SK-N-SH (cell line): ENCODE measurements at regions not wholly inside any gene's neighbourhood (a gene's known extent, or its start where the extent isn't known, plus 50 kb on each side); places are given as distances from the start of the nearest gene placed in this dataset.

Experiments
- CTCF ChIA-PET: fragments of 300-600, 350-600 bp; formaldehyde crosslinking; extraction: SDS; loops from one replicate; lab custom pipeline; 2021; lab: Yijun Ruan, JAX
- POLR2A ChIA-PET: fragments of 350-600 bp; sonication (Branson Sonifier 250); formaldehyde crosslinking; extraction: SDS; loops from one replicate; lab custom pipeline; 2020; ENCODE audit warnings: antibody characterized with exemption, inconsistent platforms; lab: Yijun Ruan, JAX
- DNase-seq: peaks from one replicate; pipeline ENCODE4 v3.0.0; 2012
- H2AFZ ChIP-seq: fragments of 200-600 bp; sonication (generic); 2 replicates; pipeline ENCODE4 v1.8.1; 2016; ENCODE audit warnings: antibody characterized with exemption, mild to moderate bottlenecking, low read depth
- H3F3A ChIP-seq: fragments of 200-600 bp; sonication (generic); replicated peaks from 2 replicates; pipeline ENCODE3; 2016; ENCODE audit warnings: antibody characterized with exemption, mild to moderate bottlenecking; ENCODE audit not compliant: insufficient read depth
- H3K27ac ChIP-seq, 2 experiments: fragments of 200-500 bp in 1 of 2; fragments of 200-600 bp in 1 of 2; sonication (Bioruptor generic) in 1 of 2; sonication (generic), shearing (Covaris generic) in 1 of 2; 2 replicates each; pipeline versions ENCODE4 v1.5.1 to v1.6.1; 2014 to 2016; ENCODE audit warnings: low read depth in 2 of 2, inconsistent platforms in 1 of 2, low read length in 1 of 2, mild to moderate bottlenecking in 1 of 2, mixed read lengths in 1 of 2
- H3K27me3 ChIP-seq: fragments of 200-600 bp; sonication (generic), shearing (Covaris generic); 2 replicates; pipeline ENCODE4 v1.6.1; 2016; ENCODE audit warnings: mixed run types; ENCODE audit not compliant: insufficient read depth
- H3K36me3 ChIP-seq, 2 experiments: fragments of 200-500 bp in 1 of 2; fragments of 200-600 bp in 1 of 2; sonication (Bioruptor generic) in 1 of 2; sonication (generic) in 1 of 2; replicated peaks in 1 of 2; 2 replicates each; pipeline versions ENCODE3 to v1.5.1; 2014 to 2016; ENCODE audit warnings: low read length in 1 of 2, mild to moderate bottlenecking in 1 of 2; ENCODE audit not compliant: insufficient read depth in 2 of 2, control insufficient read depth in 1 of 2
- H3K4me1 ChIP-seq, 2 experiments: fragments of 200-500 bp in 1 of 2; fragments of 200-600 bp in 1 of 2; sonication (Bioruptor generic) in 1 of 2; sonication (generic), shearing (Covaris generic) in 1 of 2; 2 replicates each; pipeline versions ENCODE4 v1.5.1 to v1.6.1; 2014 to 2016; ENCODE audit warnings: low read depth in 1 of 2, low read length in 1 of 2, mixed run types in 1 of 2; ENCODE audit not compliant: insufficient read depth in 2 of 2, control insufficient read depth in 1 of 2
- H3K4me2 ChIP-seq: fragments of 200-600 bp; sonication (generic), shearing (Covaris generic); 2 replicates; pipeline ENCODE4 v1.6.1; 2017; ENCODE audit warnings: mixed run types
- H3K4me3 ChIP-seq, 2 experiments: fragments of 200-500 bp in 1 of 2; fragments of 200-600 bp in 1 of 2; sonication (Bioruptor generic) in 1 of 2; sonication (generic), shearing (Covaris generic) in 1 of 2; 2 replicates each; pipeline versions ENCODE4 v1.5.1 to v1.8.1; 2014 to 2016; ENCODE audit warnings: low read depth in 2 of 2, inconsistent platforms in 1 of 2, low read length in 1 of 2, mild to moderate bottlenecking in 1 of 2, mixed read lengths in 1 of 2, moderate library complexity in 1 of 2
- H3K79me2 ChIP-seq: fragments of 200-600 bp; sonication (generic); 2 replicates; pipeline ENCODE4 v1.8.1; 2017; ENCODE audit warnings: mild to moderate bottlenecking; ENCODE audit not compliant: insufficient read depth
- H3K9ac ChIP-seq: fragments of 200-600 bp; sonication (generic); 2 replicates; pipeline ENCODE4 v1.6.1; 2017; ENCODE audit warnings: mixed run types
- H3K9me2 ChIP-seq: fragments of 200-600 bp; sonication (generic); 2 replicates; pipeline ENCODE4 v1.6.1; 2017; ENCODE audit warnings: mixed run types
- H3K9me3 ChIP-seq: fragments of 200-600 bp; sonication (generic); 2 replicates; pipeline ENCODE4 v1.6.1; 2017; ENCODE audit warnings: mixed run types, mild to moderate bottlenecking, moderate library complexity
- H4K20me1 ChIP-seq: fragments of 200-600 bp; sonication (generic); 2 replicates; pipeline ENCODE4 v1.6.1; 2017; ENCODE audit warnings: mild to moderate bottlenecking, mixed run types; ENCODE audit not compliant: insufficient read depth
- CHD2 ChIP-seq: fragments of 150-350 bp; IDR thresholded peaks from 2 replicates; pipeline ENCODE4 v1.6.1; 2018; ENCODE audit warnings: low read length; ENCODE audit not compliant: partially characterized antibody
- FOSL2 ChIP-seq: IDR thresholded peaks from 2 replicates; pipeline ENCODE4 v1.4.0; 2012; ENCODE audit warnings: low read depth, mild to moderate bottlenecking, moderate library complexity, borderline replicate concordance
- FOXJ3 ChIP-seq: sonication (generic); formaldehyde crosslinking; IDR thresholded peaks from 2 replicates; pipeline ENCODE4 v1.5.1; 2020; ENCODE audit warnings: mild to moderate bottlenecking, missing genetic modification reagents
- IRF3 ChIP-seq: fragments of 150-350 bp; IDR thresholded peaks from 2 replicates; pipeline ENCODE4 v1.6.1; 2016; ENCODE audit warnings: mild to moderate bottlenecking, low read depth, low read length
- JUND ChIP-seq: IDR thresholded peaks from 2 replicates; pipeline ENCODE4 v1.4.0; 2012
- MXI1 ChIP-seq: IDR thresholded peaks from 2 replicates; pipeline ENCODE4 v1.6.1; 2012; ENCODE audit warnings: mild to moderate bottlenecking, low read depth, low read length, improper control_type of control experiment
- NFIC ChIP-seq: IDR thresholded peaks from 2 replicates; pipeline ENCODE4 v1.4.0; 2012; ENCODE audit warnings: borderline replicate concordance
- PBX3 ChIP-seq: IDR thresholded peaks from 2 replicates; pipeline ENCODE4; 2012
- RCOR1 ChIP-seq: fragments of 150-350 bp; IDR thresholded peaks from 2 replicates; pipeline ENCODE4 v1.6.1; 2017; ENCODE audit warnings: antibody characterized with exemption, low read length
- REST ChIP-seq: IDR thresholded peaks from 2 replicates; pipeline ENCODE4 v1.6.1; 2012; ENCODE audit warnings: mild to moderate bottlenecking, low read depth, low read length, moderate library complexity
- RFX5 ChIP-seq: IDR thresholded peaks from 2 replicates; pipeline ENCODE4 v1.6.1; 2012; ENCODE audit warnings: mild to moderate bottlenecking, improper control_type of control experiment, low read length
- RXRA ChIP-seq: IDR thresholded peaks from 2 replicates; pipeline ENCODE4 v1.4.0; 2012; ENCODE audit warnings: low read depth, mild to moderate bottlenecking, borderline replicate concordance
- SMC3 ChIP-seq: IDR thresholded peaks from 2 replicates; pipeline ENCODE4 v1.6.1; 2012; ENCODE audit warnings: low read depth, low read length, improper control_type of control experiment
- TCF12 ChIP-seq: IDR thresholded peaks from 2 replicates; pipeline ENCODE4 v1.4.0; 2012
- TEAD4 ChIP-seq: IDR thresholded peaks from 2 replicates; pipeline ENCODE4 v1.4.0; 2012; ENCODE audit warnings: mild to moderate bottlenecking, borderline replicate concordance; ENCODE audit not compliant: insufficient read depth
- YY1 ChIP-seq: IDR thresholded peaks from 2 replicates; pipeline ENCODE4 v1.4.0; 2012; ENCODE audit warnings: low read depth, mild to moderate bottlenecking
- ZBTB33 ChIP-seq: IDR thresholded peaks from 2 replicates; pipeline ENCODE4 v1.4.0; 2012; ENCODE audit warnings: low read depth, borderline replicate concordance
- WGBS: methylation state at CpG from one replicate; pipeline ENCODE4 v1.1.6; 2017; ENCODE audit warnings: low lambda C conversion rate; 5-methylcytosine and 5-hydroxymethylcytosine counted together
- TF ChIP-seq, protein P1 (sequence below): IDR thresholded peaks from 2 replicates; pipeline ENCODE4 v1.4.0; 2012; ENCODE audit warnings: low read depth, borderline replicate concordance

DNA sequence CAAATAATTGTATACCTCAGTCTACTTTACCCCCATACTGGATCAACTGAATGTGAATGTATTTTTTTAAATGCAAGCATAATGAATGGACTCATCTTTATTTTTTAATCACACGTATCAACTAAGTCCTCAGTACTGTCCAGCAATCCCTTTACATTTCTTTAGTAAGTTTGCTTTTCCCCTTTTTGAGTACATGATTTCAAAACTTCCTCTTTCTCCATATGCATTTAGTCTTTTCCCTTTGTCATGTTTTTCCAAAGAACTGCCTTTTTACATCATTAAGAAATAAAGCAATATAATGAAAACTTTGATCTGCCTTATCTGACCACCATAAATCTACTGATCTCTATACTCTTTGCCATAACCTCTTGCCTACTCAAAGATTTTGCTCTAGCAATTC is 182.5 kb upstream of the AKR1E2 start:
- ChIA-PET CTCF (no interaction called here), POLR2A (no interaction called here)
- H3K9ac ChIP-seq = no peak overlapping the region
- no peaks in the 10 kb centered on the region for H3K9me2 ChIP-seq
- no peaks in the 10 kb centered on the region for H3K9me3 ChIP-seq
- WGBS = 97% methylated on average over 1 of the region's 1 CpG
- no peaks in the 10 kb centered on the region for H3K79me2 ChIP-seq
- no peaks in the 10 kb centered on the region for H3K36me3 ChIP-seq
- H3K4me2 ChIP-seq = no peak overlapping the region
- TF ChIP-seq FOXJ3 (CRISPR knock-in tag) (no peak), MXI1 (no peak), CHD2 (no peak), IRF3 (no peak), JUND (no peak), TEAD4 (no peak), REST (no peak), FOSL2 (no peak), YY1 (no peak), SMC3 (no peak), NFIC (no peak), PBX3 (no peak), ZBTB33 (no peak), RFX5 (no peak), TCF12 (no peak), RXRA (no peak), RCOR1 (no peak)
- TF ChIP-seq, protein P1, sequence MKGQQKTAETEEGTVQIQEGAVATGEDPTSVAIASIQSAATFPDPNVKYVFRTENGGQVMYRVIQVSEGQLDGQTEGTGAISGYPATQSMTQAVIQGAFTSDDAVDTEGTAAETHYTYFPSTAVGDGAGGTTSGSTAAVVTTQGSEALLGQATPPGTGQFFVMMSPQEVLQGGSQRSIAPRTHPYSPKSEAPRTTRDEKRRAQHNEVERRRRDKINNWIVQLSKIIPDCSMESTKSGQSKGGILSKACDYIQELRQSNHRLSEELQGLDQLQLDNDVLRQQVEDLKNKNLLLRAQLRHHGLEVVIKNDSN = no peak
- no peak for DNase-seq
- 0 out of 4 replicates have a peak, but pooled peaks cover 0 to 7% of the 10 kb centered on the region in 2 experiments for H3K4me1 ChIP-seq
- no peak overlapping the region for H3K27ac ChIP-seq
- no peak overlapping the region for H3K4me3 ChIP-seq
- H2AFZ ChIP-seq = no peak overlapping the region
- H4K20me1 ChIP-seq = no peaks in the 10 kb centered on the region
- H3K27me3 ChIP-seq = no peaks in the 10 kb centered on the region
- no peaks in the 10 kb centered on the region for H3F3A ChIP-seq
